Endothelial cell of umbilical vein (primary cell): ENCODE measurements at regions not wholly inside any gene's neighbourhood (a gene's known extent, or its start where the extent isn't known, plus 50 kb on each side); places are given as distances from the start of the nearest gene placed in this dataset.

Experiments
- BruUV-seq: library from RNA; stranded (reverse); fragments of 400-500 nt; replicated peaks from 2 replicates; lab custom pipeline; 2021; lab: Mats Ljungman, UMichigan
- CTCF ChIA-PET: fragments of 300-600, 350-600 bp; sonication (Branson Sonifier 250); formaldehyde crosslinking; loops from one replicate; lab custom pipeline; 2021; ENCODE audit warnings: antibody characterized with exemption, inconsistent platforms; lab: Charles Lee
- POLR2A ChIA-PET: fragments of 300-600, 350-600 bp; sonication (Branson Sonifier 250); formaldehyde crosslinking; loops from one replicate; lab custom pipeline; 2021; ENCODE audit warnings: antibody characterized with exemption, inconsistent platforms; lab: Charles Lee
- DNase-seq: peaks from one replicate; pipeline ENCODE4 v3.0.0-alpha.2; 2011; ENCODE audit warnings: low read depth, low spot score
- FAIRE-seq: peaks from 2 replicates; lab custom pipeline; 2011; peaks lifted over from hg19 to GRCh38; lab: Jason Lieb, UNC
- H2AFZ ChIP-seq: 2 replicates; pipeline ENCODE4 v1.6.0; 2012; ENCODE audit warnings: low read depth, low read length, control low read depth, inconsistent platforms
- H3K27ac ChIP-seq: 2 replicates; pipeline ENCODE4 v1.5.1; 2011; ENCODE audit warnings: low read depth, mild to moderate bottlenecking, control low read depth, low read length, moderate library complexity; ENCODE audit not compliant: insufficient read depth
- H3K27me3 ChIP-seq, 2 experiments: 2 replicates each; pipeline versions ENCODE4 v1.6.0 to v1.6.1; 2011; ENCODE audit warnings: low read length in 2 of 2, mixed read lengths in 1 of 2; ENCODE audit not compliant: control insufficient read depth in 2 of 2, insufficient read depth in 2 of 2
- H3K36me3 ChIP-seq, 2 experiments: 2 replicates in 1 of 2; 3 replicates in 1 of 2; pipeline ENCODE4 v1.5.1; 2011; ENCODE audit warnings: low read length in 2 of 2, mild to moderate bottlenecking in 1 of 2, moderate library complexity in 1 of 2; ENCODE audit not compliant: control insufficient read depth in 2 of 2, insufficient read depth in 2 of 2; ENCODE audit errors: extremely low read depth in 1 of 2
- H3K4me1 ChIP-seq: 3 replicates; pipeline ENCODE4 v1.5.1; 2011; ENCODE audit warnings: mild to moderate bottlenecking, low read length; ENCODE audit not compliant: control insufficient read depth, insufficient read depth; ENCODE audit errors: extremely low read depth
- H3K4me2 ChIP-seq: 2 replicates; pipeline ENCODE4 v1.6.1; 2011; ENCODE audit warnings: low read length, control low read depth, mixed read lengths; ENCODE audit not compliant: insufficient read depth
- H3K4me3 ChIP-seq, 3 experiments: fragments of 200-600 bp in 1 of 3; sonication (generic), shearing (Covaris generic) in 1 of 3; replicated peaks in 1 of 3; 2 replicates each; pipeline ENCODE4 v1.5.1; 2011 to 2016; ENCODE audit warnings: control low read depth in 3 of 3, low read length in 3 of 3, mild to moderate bottlenecking in 2 of 3, inconsistent platforms in 1 of 3, low read depth in 1 of 3, moderate library complexity in 1 of 3; ENCODE audit not compliant: insufficient read depth in 1 of 3
- H3K79me2 ChIP-seq: 2 replicates; pipeline ENCODE4 v1.6.0; 2012; ENCODE audit warnings: low read length, inconsistent platforms; ENCODE audit not compliant: control insufficient read depth, insufficient read depth
- H3K9ac ChIP-seq: replicated peaks from 2 replicates; pipeline ENCODE3; 2011; ENCODE audit warnings: low read length, control low read depth; ENCODE audit not compliant: insufficient read depth; ENCODE audit errors: extremely low read depth
- H3K9me1 ChIP-seq: replicated peaks from 3 replicates; pipeline ENCODE4 v1.6.0; 2011; ENCODE audit warnings: mild to moderate bottlenecking, low read length; ENCODE audit not compliant: control insufficient read depth, insufficient read depth; ENCODE audit errors: extremely low read depth
- H3K9me3 ChIP-seq: replicated peaks from 2 replicates; pipeline ENCODE4 v1.5.1; 2012; ENCODE audit warnings: low read length, inconsistent platforms; ENCODE audit not compliant: control insufficient read depth, insufficient read depth
- H4K20me1 ChIP-seq: replicated peaks from 2 replicates; pipeline ENCODE3; 2011; ENCODE audit warnings: mild to moderate bottlenecking, low read length; ENCODE audit not compliant: control insufficient read depth, insufficient read depth; ENCODE audit errors: extremely low read depth
- CTCF ChIP-seq, 2 donors: IDR thresholded peaks; 1 replicate in 1 of 2; 2 replicates in 1 of 2; pipeline ENCODE4 v1.5.1; 2011; ENCODE audit warnings: low read length in 2 of 2, mild to moderate bottlenecking in 2 of 2, moderate library complexity in 2 of 2, control low read depth in 1 of 2, inconsistent platforms in 1 of 2, low read depth in 1 of 2; ENCODE audit not compliant: insufficient read depth in 1 of 2; ENCODE audit errors: extremely low read depth in 1 of 2
- EZH2 ChIP-seq: IDR thresholded peaks from 2 replicates; pipeline ENCODE4 v1.6.1; 2012; ENCODE audit warnings: borderline replicate concordance, low read depth, mild to moderate bottlenecking, moderate library complexity, low read length, inconsistent platforms; ENCODE audit not compliant: severe bottlenecking
- FOS ChIP-seq: IDR thresholded peaks from 2 replicates; pipeline ENCODE4 v1.6.1; 2011; ENCODE audit warnings: mild to moderate bottlenecking, low read length, moderate library complexity, borderline replicate concordance; ENCODE audit not compliant: insufficient read depth
- GATA2 ChIP-seq: IDR thresholded peaks from 2 replicates; pipeline ENCODE4 v1.7.0; 2011; ENCODE audit warnings: low read depth, mild to moderate bottlenecking, moderate library complexity, mixed read lengths, low read length; ENCODE audit not compliant: insufficient read length, insufficient read depth
- JUN ChIP-seq: IDR thresholded peaks from 2 replicates; pipeline ENCODE4 v1.6.1; 2011; ENCODE audit warnings: borderline replicate concordance, low read depth; ENCODE audit not compliant: insufficient read length, insufficient read depth
- MYC ChIP-seq: IDR thresholded peaks from one replicate; pipeline ENCODE4 v1.6.1; 2011; ENCODE audit warnings: mild to moderate bottlenecking, low read depth, low read length
- POLR2A ChIP-seq: IDR thresholded peaks from 2 replicates; pipeline ENCODE4 v1.6.1; 2012; ENCODE audit warnings: low read depth, mild to moderate bottlenecking, control low read depth, low read length
- POLR2AphosphoS5 ChIP-seq: IDR thresholded peaks from 2 replicates; pipeline ENCODE4 v1.6.1; 2012; ENCODE audit warnings: low read depth, mild to moderate bottlenecking, control low read depth, low read length, moderate library complexity; ENCODE audit not compliant: insufficient read depth
- dilution Hi-C: fragments of 300-500 bp; cut with MboI; formaldehyde crosslinking; loops from one replicate; pipeline ENCODE4 v1.15.0; 2019; ENCODE audit warnings: low sequenced_read_pairs; ENCODE audit not compliant: extremely low pct_ligation_motif_present
- intact Hi-C: fragments of 100-400 bp; cut with micrococcal nuclease; formaldehyde crosslinking; loops from one replicate; pipeline ENCODE4 v1.10.0; 2022
- TF ChIP-seq, protein P1 (sequence below): IDR thresholded peaks from 2 replicates; pipeline ENCODE4 v1.6.1; 2011; ENCODE audit not compliant: insufficient read depth, insufficient read length

GRCh38 chr1:213369465-213369864, 318.4 kb downstream of the RPS6KC1 start:
- TF ChIP-seq CTCF (IDR thresholded peaks at IDR 0.05; ENCODE audit: extremely low read depth in 1 of 2, insufficient read depth in 1 of 2, low read depth in 1 of 2, low read length in 2 of 2) (no peak), POLR2AphosphoS5 (no peak), MYC (no peak), POLR2A (no peak), FOS (no peak), JUN (no peak), GATA2 (no peak), EZH2 (no peak)
- TF ChIP-seq, protein P1, sequence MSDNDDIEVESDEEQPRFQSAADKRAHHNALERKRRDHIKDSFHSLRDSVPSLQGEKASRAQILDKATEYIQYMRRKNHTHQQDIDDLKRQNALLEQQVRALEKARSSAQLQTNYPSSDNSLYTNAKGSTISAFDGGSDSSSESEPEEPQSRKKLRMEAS: no peak
- intact Hi-C loops (no loop called here), dilution Hi-C loops (no loop called here)
- no peaks in the 10 kb centered on the region for H3K9me1 ChIP-seq
- H2AFZ ChIP-seq: no peak overlapping the region
- no peak overlapping the region for H3K9ac ChIP-seq
- no peaks in the 10 kb centered on the region for H3K36me3 ChIP-seq
- peaks cover 0 to 2% of the 10 kb centered on the region in 2 experiments for H3K27me3 ChIP-seq
- H3K4me3 ChIP-seq: no peak overlapping the region
- POLR2A ChIA-PET: no interaction called here
- H4K20me1 ChIP-seq: no peaks in the 10 kb centered on the region
- DNase-seq: no peak
- H3K27ac ChIP-seq: no peak overlapping the region
- CTCF ChIA-PET: interaction anchor here (2.7 kb wide), 1 partner anchor 125 kb away, joined by 7 read pairs; no protein-coding TSS in a partner anchor
- no peak overlapping the region for H3K4me2 ChIP-seq
- no peak for FAIRE-seq
- H3K9me3 ChIP-seq: no peaks in the 10 kb centered on the region
- H3K79me2 ChIP-seq: no peaks in the 10 kb centered on the region
- H3K4me1 ChIP-seq: no peaks in the 10 kb centered on the region
- no TSS peak for BruUV-seq
